ENCODE measurements at regions not wholly inside any gene's neighbourhood (a gene's known extent, or its start where the extent isn't known, plus 50 kb on each side); places are given as distances from the start of the nearest gene placed in this dataset.
A peak's percentile ranks its signal among the peaks of the same experiment; 100 is the strongest.

DNA sequence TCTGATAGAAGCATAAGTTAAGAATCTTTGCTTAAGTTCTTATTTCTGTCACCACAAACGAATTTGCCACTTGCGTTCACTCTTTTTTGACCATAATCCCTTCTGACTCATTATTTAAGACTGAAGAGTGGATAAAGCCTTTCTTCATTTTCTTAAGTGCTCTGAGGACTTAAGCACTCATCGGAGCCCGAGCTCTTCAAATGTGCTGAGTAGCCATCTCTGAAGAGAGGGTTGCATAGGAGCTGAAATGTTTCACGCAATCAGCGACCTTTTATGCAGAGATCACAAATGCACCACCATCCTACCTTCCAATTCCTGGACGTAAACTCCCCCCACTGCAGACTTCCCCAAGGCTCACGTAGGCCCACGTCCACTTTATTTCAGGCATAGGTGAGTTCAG lies 699.2 kb downstream of the IRX1 start:
- POLR2A ChIA-PET = no interaction called here

DNA sequence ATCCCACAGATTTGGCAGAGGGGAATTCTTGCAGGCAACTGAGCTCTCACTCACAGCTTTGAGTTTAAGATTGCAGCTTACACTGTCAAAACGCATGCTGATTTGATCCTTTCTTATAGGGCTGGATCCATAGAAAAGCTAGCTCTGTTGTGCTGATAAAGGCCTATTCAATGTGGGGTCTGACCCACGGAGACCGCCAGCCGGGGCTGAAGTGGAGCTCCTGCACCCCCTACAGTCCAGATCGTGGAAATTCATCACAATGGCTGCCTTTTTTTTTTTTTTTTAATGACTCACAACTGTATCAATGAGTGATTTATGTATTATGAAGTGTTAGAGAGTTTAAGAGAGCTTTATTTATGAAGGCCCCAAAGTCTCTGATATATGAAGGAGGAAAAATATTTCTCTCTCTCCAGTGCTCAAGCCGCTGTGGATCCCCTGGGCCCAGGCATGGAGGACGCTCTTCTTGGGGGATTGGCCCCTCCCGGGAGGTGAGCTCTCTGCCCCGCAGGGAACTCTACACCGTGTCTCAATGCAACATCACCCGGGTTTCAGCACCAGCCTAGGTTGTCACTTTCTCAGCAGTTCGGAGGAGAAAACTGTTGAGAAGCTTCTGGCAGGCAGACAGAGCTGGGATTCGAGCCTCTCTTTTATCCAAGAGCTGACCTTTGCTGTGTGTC lies 700.2 kb downstream of the IRX1 start:
- H3K36me3 ChIP-seq (ENCODE audit: insufficient read depth, low read length) = no peaks in the 10 kb centered on the region
- no peak overlapping the region for H3K4me2 ChIP-seq (ENCODE audit: low read length)
- no TSS peak for BruUV-seq (replicated peaks)
- ChIA-PET POLR2A (no interaction called here), CTCF (ENCODE audit: unreplicated experiment) (no interaction called here)
- H3K79me2 ChIP-seq (ENCODE audit: insufficient read depth, low read depth, low read length) = no peaks in the 10 kb centered on the region
- no peaks in the 10 kb centered on the region for H3K9me2 ChIP-seq (ENCODE audit: insufficient read depth, low read length)
- no peak overlapping the region for H3K4me3 ChIP-seq (ENCODE audit: low read depth, low read length, poor library complexity, severe bottlenecking)
- intact Hi-C loops (cut with micrococcal nuclease; ENCODE audit: unreplicated experiment) = no loop called here
- H2AFZ ChIP-seq (ENCODE audit: low read length) = no peak overlapping the region
- TF ChIP-seq EZH2phosphoT487 (IDR thresholded peaks at IDR 0.05; ENCODE audit: borderline replicate concordance, low read depth, low read length) = no peak
- TF ChIP-seq, protein P1, sequence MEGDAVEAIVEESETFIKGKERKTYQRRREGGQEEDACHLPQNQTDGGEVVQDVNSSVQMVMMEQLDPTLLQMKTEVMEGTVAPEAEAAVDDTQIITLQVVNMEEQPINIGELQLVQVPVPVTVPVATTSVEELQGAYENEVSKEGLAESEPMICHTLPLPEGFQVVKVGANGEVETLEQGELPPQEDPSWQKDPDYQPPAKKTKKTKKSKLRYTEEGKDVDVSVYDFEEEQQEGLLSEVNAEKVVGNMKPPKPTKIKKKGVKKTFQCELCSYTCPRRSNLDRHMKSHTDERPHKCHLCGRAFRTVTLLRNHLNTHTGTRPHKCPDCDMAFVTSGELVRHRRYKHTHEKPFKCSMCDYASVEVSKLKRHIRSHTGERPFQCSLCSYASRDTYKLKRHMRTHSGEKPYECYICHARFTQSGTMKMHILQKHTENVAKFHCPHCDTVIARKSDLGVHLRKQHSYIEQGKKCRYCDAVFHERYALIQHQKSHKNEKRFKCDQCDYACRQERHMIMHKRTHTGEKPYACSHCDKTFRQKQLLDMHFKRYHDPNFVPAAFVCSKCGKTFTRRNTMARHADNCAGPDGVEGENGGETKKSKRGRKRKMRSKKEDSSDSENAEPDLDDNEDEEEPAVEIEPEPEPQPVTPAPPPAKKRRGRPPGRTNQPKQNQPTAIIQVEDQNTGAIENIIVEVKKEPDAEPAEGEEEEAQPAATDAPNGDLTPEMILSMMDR (conservative IDR thresholded peaks at IDR 0.05; ENCODE audit: low read length) = peak; percentile 66
- H3K27ac ChIP-seq (ENCODE audit: low read depth, low read length, poor library complexity, severe bottlenecking) = no peak overlapping the region
- no peaks in the 10 kb centered on the region for H3K9me3 ChIP-seq (ENCODE audit: low read length)
- H3K4me1 ChIP-seq (ENCODE audit: insufficient read depth, low read length, poor library complexity, severe bottlenecking) = no peaks in the 10 kb centered on the region
- H4K20me1 ChIP-seq (ENCODE audit: insufficient read depth, low read length) = no peaks in the 10 kb centered on the region
- no peak for DNase-seq (ENCODE audit: low spot score)

More for the DNA sequence above, 699.2 kb downstream of the IRX1 start:
- TF ChIP-seq, protein P1 (conservative IDR thresholded peaks at IDR 0.05; ENCODE audit: low read length) = no peak
- no peak for TF ChIP-seq EZH2phosphoT487 (IDR thresholded peaks at IDR 0.05; ENCODE audit: borderline replicate concordance, low read depth, low read length)
- DNase-seq (ENCODE audit: low spot score) = no peak
- intact Hi-C loops (cut with micrococcal nuclease; ENCODE audit: unreplicated experiment) = no loop called here
- no peak overlapping the region for H3K27ac ChIP-seq (ENCODE audit: low read depth, low read length, poor library complexity, severe bottlenecking)
- H3K9me2 ChIP-seq (ENCODE audit: insufficient read depth, low read length) = no peaks in the 10 kb centered on the region
- H4K20me1 ChIP-seq (ENCODE audit: insufficient read depth, low read length) = no peaks in the 10 kb centered on the region
- H3K4me1 ChIP-seq (ENCODE audit: insufficient read depth, low read length, poor library complexity, severe bottlenecking) = no peaks in the 10 kb centered on the region
- no peak overlapping the region for H3K4me2 ChIP-seq (ENCODE audit: low read length)
- H3K9me3 ChIP-seq (ENCODE audit: low read length) = no peaks in the 10 kb centered on the region
- no peak overlapping the region for H3K4me3 ChIP-seq (ENCODE audit: low read depth, low read length, poor library complexity, severe bottlenecking)
- no peaks in the 10 kb centered on the region for H3K79me2 ChIP-seq (ENCODE audit: insufficient read depth, low read depth, low read length)
- no peaks in the 10 kb centered on the region for H3K36me3 ChIP-seq (ENCODE audit: insufficient read depth, low read length)
- BruUV-seq (replicated peaks) = no TSS peak
- H2AFZ ChIP-seq (ENCODE audit: low read length) = no peak overlapping the region
- CTCF ChIA-PET (ENCODE audit: unreplicated experiment) = no interaction called here

DNA sequence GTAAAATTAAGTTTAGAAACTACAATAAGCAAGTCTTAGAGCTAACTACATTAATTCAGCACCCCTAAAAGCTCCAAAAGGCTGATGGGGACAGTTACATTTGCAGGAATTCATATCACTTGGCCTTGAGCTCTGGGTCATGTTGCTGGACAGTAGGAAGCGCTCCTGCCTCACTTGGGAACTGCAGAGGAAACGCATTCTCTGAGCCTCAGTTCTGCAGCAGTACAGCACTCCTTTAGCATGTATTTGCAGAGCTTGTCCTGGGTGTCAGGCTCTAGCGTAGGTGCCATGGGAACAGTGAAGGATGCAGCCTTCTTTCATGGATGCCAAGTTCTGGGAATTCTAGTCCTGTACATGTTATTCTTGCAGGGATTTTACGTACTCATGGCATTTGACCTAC lies 710.4 kb downstream of the IRX1 start:
- no peak overlapping the region for H3K4me2 ChIP-seq (ENCODE audit: low read length)
- H3K79me2 ChIP-seq (ENCODE audit: insufficient read depth, low read depth, low read length) = no peaks in the 10 kb centered on the region
- TF ChIP-seq EZH2phosphoT487 (IDR thresholded peaks at IDR 0.05; ENCODE audit: borderline replicate concordance, low read depth, low read length) = no peak
- TF ChIP-seq, protein P1 (conservative IDR thresholded peaks at IDR 0.05; ENCODE audit: low read length) = no peak
- no peaks in the 10 kb centered on the region for H3K9me3 ChIP-seq (ENCODE audit: low read length)
- intact Hi-C loops (cut with micrococcal nuclease; ENCODE audit: unreplicated experiment) = no loop called here
- H2AFZ ChIP-seq (ENCODE audit: low read length) = no peak overlapping the region
- no peaks in the 10 kb centered on the region for H3K36me3 ChIP-seq (ENCODE audit: insufficient read depth, low read length)
- ChIA-PET CTCF (ENCODE audit: unreplicated experiment) (no interaction called here), POLR2A (interaction anchor here (1.3 kb wide), 1 partner anchor 63 kb away, joined by 3 read pairs; no protein-coding TSS in a partner anchor)
- no peak overlapping the region for H3K4me3 ChIP-seq (ENCODE audit: low read depth, low read length, poor library complexity, severe bottlenecking)
- no peaks in the 10 kb centered on the region for H3K4me1 ChIP-seq (ENCODE audit: insufficient read depth, low read length, poor library complexity, severe bottlenecking)
- no peak overlapping the region for H3K27ac ChIP-seq (ENCODE audit: low read depth, low read length, poor library complexity, severe bottlenecking)
- no peaks in the 10 kb centered on the region for H3K9me2 ChIP-seq (ENCODE audit: insufficient read depth, low read length)
- no TSS peak for BruUV-seq (replicated peaks)
- DNase-seq (ENCODE audit: low spot score) = no peak
- H4K20me1 ChIP-seq (ENCODE audit: insufficient read depth, low read length) = no peaks in the 10 kb centered on the region

All from OCI-LY7 (cell line).